Hepatocyte (in vitro differentiated cells): ENCODE measurements at regions not wholly inside any gene's neighbourhood (a gene's known extent, or its start where the extent isn't known, plus 50 kb on each side); places are given as distances from the start of the nearest gene placed in this dataset.
A peak's percentile ranks its signal among the peaks of the same experiment; 100 is the strongest.

ENCODE experiments used
- DNase-seq: peaks from one replicate; pipeline ENCODE4 v3.0.0-alpha.2; 2016; ENCODE audit warnings: low spot score
- H2AFZ ChIP-seq: fragments of 200-600 bp; sonication (generic); 2 replicates; pipeline ENCODE4 v1.6.0; 2016; ENCODE audit warnings: antibody characterized with exemption, mild to moderate bottlenecking
- H3K27ac ChIP-seq: fragments of 200-600 bp; sonication (generic); 2 replicates; pipeline ENCODE4 v1.5.1; 2016; ENCODE audit warnings: mild to moderate bottlenecking
- H3K27me3 ChIP-seq: fragments of 200-600 bp; sonication (generic); 2 replicates; pipeline ENCODE4 v1.6.1; 2016
- H3K36me3 ChIP-seq: fragments of 200-600 bp; sonication (generic); replicated peaks from 2 replicates; pipeline ENCODE4 v1.5.1; 2016; ENCODE audit warnings: low read depth; ENCODE audit not compliant: insufficient read depth
- H3K4me1 ChIP-seq: fragments of 200-600 bp; sonication (generic); 2 replicates; pipeline ENCODE4 v1.5.1; 2016; ENCODE audit warnings: mild to moderate bottlenecking, moderate library complexity; ENCODE audit not compliant: insufficient read depth
- H3K4me2 ChIP-seq: fragments of 200-600 bp; sonication (generic); 2 replicates; pipeline ENCODE4 v1.6.0; 2016
- H3K4me3 ChIP-seq: fragments of 200-600 bp; sonication (generic); 2 replicates; pipeline ENCODE4 v1.5.1; 2016; ENCODE audit warnings: mild to moderate bottlenecking
- H3K79me2 ChIP-seq: fragments of 200-600 bp; sonication (generic); 2 replicates; pipeline ENCODE4 v1.6.0; 2017; ENCODE audit warnings: mild to moderate bottlenecking
- H3K9me2 ChIP-seq: fragments of 200-600 bp; sonication (generic); replicated peaks from 2 replicates; pipeline ENCODE4 v1.6.0; 2017; ENCODE audit warnings: mild to moderate bottlenecking; ENCODE audit not compliant: insufficient read depth
- H3K9me3 ChIP-seq: fragments of 200-600 bp; sonication (generic); 2 replicates; pipeline ENCODE4 v1.5.1; 2016; ENCODE audit warnings: low read depth, mild to moderate bottlenecking
- H4K20me1 ChIP-seq: fragments of 200-600 bp; sonication (generic); 2 replicates; pipeline ENCODE4 v1.6.0; 2016; ENCODE audit warnings: mild to moderate bottlenecking; ENCODE audit not compliant: insufficient read depth, poor library complexity, severe bottlenecking
- EZH2 ChIP-seq: fragments of 200-600 bp; sonication (generic); IDR thresholded peaks from 2 replicates; pipeline ENCODE4 v1.6.1; 2016; ENCODE audit warnings: antibody characterized with exemption, mild to moderate bottlenecking, borderline replicate concordance
- EZH2phosphoT487 ChIP-seq: fragments of 200-600 bp; sonication (generic); IDR thresholded peaks from one replicate; pipeline ENCODE4 v1.6.1; 2018; ENCODE audit warnings: antibody characterized with exemption, mild to moderate bottlenecking, low read depth, moderate library complexity; ENCODE audit not compliant: unreplicated experiment, severe bottlenecking
- WGBS: methylation state at CpG from one replicate; pipeline ENCODE4 v1.1.6; 2016; ENCODE audit warnings: low lambda C conversion rate; ENCODE audit errors: missing lambda C conversion rate; 5-methylcytosine and 5-hydroxymethylcytosine counted together
- TF ChIP-seq, protein P1 (sequence below): fragments of 200-600 bp; sonication (generic); IDR thresholded peaks from 2 replicates; pipeline ENCODE4 v1.5.1; 2016; ENCODE audit warnings: antibody characterized with exemption, mild to moderate bottlenecking; ENCODE audit not compliant: poor library complexity

DNA sequence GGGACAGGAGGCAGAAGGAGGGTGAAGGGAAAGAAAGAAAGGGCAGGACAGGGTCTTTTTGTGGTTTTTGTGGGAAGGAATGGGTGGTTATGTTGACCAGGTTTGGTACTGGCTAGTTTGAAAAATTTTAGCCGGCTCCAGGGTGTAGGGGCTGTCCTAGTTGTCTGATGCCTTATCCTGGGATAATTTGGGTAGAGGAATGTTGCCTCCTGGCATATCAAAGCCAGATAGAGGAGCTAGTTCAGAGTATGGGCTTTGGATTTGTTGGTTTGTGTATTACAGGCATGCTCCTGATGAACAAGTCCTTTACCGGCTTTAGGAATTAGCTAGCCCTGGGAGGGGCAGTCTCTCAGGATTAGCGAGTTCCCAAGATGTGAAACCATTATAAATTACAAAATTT is 101.1 kb upstream of the LHCGR start:
- WGBS: 79% methylated on average over 3 of the region's 3 CpGs
- no peak overlapping the region for H3K4me2 ChIP-seq

DNA sequence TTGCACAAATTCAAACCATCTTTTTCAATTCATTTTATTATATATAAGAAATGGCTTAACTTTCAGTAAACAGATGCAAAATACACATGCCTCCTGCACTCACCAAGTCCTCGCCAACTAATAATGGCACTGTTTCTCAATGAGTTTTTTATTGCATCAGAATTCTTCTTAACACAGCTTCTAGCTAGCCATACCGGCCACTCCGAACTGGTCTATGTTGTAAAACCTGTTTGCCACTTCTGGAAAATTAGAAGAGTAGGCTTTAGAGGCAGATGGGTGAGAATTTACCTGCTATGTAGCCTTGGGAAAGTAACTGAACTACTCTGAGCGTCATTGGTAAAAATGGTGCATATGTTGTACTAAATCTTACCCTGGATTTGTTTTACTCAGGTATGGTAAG is 100.6 kb upstream of the LHCGR start:
- TF ChIP-seq EZH2phosphoT487 (no peak), EZH2 (no peak)
- TF ChIP-seq, protein P1, sequence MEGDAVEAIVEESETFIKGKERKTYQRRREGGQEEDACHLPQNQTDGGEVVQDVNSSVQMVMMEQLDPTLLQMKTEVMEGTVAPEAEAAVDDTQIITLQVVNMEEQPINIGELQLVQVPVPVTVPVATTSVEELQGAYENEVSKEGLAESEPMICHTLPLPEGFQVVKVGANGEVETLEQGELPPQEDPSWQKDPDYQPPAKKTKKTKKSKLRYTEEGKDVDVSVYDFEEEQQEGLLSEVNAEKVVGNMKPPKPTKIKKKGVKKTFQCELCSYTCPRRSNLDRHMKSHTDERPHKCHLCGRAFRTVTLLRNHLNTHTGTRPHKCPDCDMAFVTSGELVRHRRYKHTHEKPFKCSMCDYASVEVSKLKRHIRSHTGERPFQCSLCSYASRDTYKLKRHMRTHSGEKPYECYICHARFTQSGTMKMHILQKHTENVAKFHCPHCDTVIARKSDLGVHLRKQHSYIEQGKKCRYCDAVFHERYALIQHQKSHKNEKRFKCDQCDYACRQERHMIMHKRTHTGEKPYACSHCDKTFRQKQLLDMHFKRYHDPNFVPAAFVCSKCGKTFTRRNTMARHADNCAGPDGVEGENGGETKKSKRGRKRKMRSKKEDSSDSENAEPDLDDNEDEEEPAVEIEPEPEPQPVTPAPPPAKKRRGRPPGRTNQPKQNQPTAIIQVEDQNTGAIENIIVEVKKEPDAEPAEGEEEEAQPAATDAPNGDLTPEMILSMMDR: no peak
- no peaks in the 10 kb centered on the region for H3K36me3 ChIP-seq
- no peaks in the 10 kb centered on the region for H3K9me2 ChIP-seq
- no peak overlapping the region for H3K4me3 ChIP-seq
- no peak overlapping the region for H2AFZ ChIP-seq
- no peak for DNase-seq
- H3K27me3 ChIP-seq: no peaks in the 10 kb centered on the region
- H3K4me2 ChIP-seq: no peak overlapping the region
- WGBS: 83% methylated on average over 4 of the region's 4 CpGs
- no peaks in the 10 kb centered on the region for H4K20me1 ChIP-seq
- no peaks in the 10 kb centered on the region for H3K4me1 ChIP-seq
- H3K9me3 ChIP-seq: no peaks in the 10 kb centered on the region
- no peaks in the 10 kb centered on the region for H3K79me2 ChIP-seq
- H3K27ac ChIP-seq: no peak overlapping the region

More for the DNA sequence above, 101.1 kb upstream of the LHCGR start:
- DNase-seq: no peak
- H4K20me1 ChIP-seq: no peaks in the 10 kb centered on the region
- H3K9me3 ChIP-seq: no peaks in the 10 kb centered on the region
- H3K27me3 ChIP-seq: no peaks in the 10 kb centered on the region
- no peak overlapping the region for H2AFZ ChIP-seq
- no peaks in the 10 kb centered on the region for H3K4me1 ChIP-seq
- no peak overlapping the region for H3K4me3 ChIP-seq
- no peaks in the 10 kb centered on the region for H3K36me3 ChIP-seq
- TF ChIP-seq EZH2: no peak
- TF ChIP-seq EZH2phosphoT487: no peak
- TF ChIP-seq, protein P1: no peak
- H3K79me2 ChIP-seq: no peaks in the 10 kb centered on the region
- H3K9me2 ChIP-seq: no peaks in the 10 kb centered on the region
- H3K27ac ChIP-seq: no peak overlapping the region

DNA sequence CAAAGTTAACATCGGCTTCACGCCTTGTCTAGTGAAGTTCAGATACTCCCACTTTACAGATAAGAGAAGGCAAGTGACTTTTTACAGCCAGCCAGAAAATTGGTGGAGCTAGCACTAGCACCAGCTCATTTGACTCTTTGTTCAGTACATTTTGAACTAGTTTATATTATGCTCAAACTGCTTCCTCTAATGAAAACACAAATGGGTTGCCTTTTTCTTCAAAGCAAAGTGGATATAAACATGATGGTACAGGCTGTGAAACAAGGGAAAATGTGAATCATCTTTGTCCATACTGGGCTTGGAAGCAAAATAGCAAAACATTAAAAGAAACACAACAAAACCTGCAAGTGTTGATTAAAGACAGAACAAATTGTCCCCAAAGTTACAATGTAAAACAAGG is 99.6 kb upstream of the LHCGR start:
- no peak overlapping the region for H3K4me3 ChIP-seq
- H3K36me3 ChIP-seq: no peaks in the 10 kb centered on the region

More for the DNA sequence above, 99.6 kb upstream of the LHCGR start:
- Histone ChIP-seq H3K27me3 (no peaks in the 10 kb centered on the region), H3K9me2 (no peaks in the 10 kb centered on the region), H3K4me2 (no peak overlapping the region), H3K27ac (no peak overlapping the region), H3K9me3 (no peaks in the 10 kb centered on the region), H3K4me1 (no peaks in the 10 kb centered on the region), H2AFZ (no peak overlapping the region), H4K20me1 (no peaks in the 10 kb centered on the region), H3K79me2 (no peaks in the 10 kb centered on the region)
- TF ChIP-seq, protein P1: no peak
- no peak for TF ChIP-seq EZH2phosphoT487
- no peak for TF ChIP-seq EZH2
- WGBS: 68% methylated on average over 2 of the region's 2 CpGs
- peak; percentile 15 for DNase-seq
